Activated CD4-positive, alpha-beta T cell treated with anti-CD3 and anti-CD28 coated beads, Interleukin-2, amount 10 ng/mL, durations not matched to agents 7 days and 5 days (primary cell): ENCODE measurements at regions not wholly inside any gene's neighbourhood (a gene's known extent, or its start where the extent isn't known, plus 50 kb on each side); places are given as distances from the start of the nearest gene placed in this dataset.
"Not testable (repeated sequence)": the region's sequence is repeated elsewhere in the genome, so short reads cannot be mapped to it uniquely, and the experiment has no call there.

Experiments used
- CTCF ChIA-PET: fragments of 350-600 bp; sonication (Branson Sonifier 250); formaldehyde crosslinking; loops from one replicate; lab custom pipeline; 2021; ENCODE audit warnings: antibody characterized with exemption; lab: Charles Lee
- POLR2A ChIA-PET: fragments of 350-600 bp; sonication (Branson Sonifier 250); formaldehyde crosslinking; loops from one replicate; lab custom pipeline; 2021; ENCODE audit warnings: antibody characterized with exemption; lab: Charles Lee
- DNase-seq: peaks from one replicate; pipeline ENCODE4 v3.0.0-alpha.2; 2020
- H3K27ac Mint-ChIP-seq: one replicate; pipeline ENCODE4 v1.8.0; 2021; ENCODE audit warnings: mild to moderate bottlenecking, moderate library complexity, mixed read lengths
- H3K27me3 Mint-ChIP-seq: one replicate; pipeline ENCODE4 v1.8.0; 2021; ENCODE audit warnings: mixed read lengths
- H3K36me3 Mint-ChIP-seq: one replicate; pipeline ENCODE4 v1.8.0; 2021; ENCODE audit warnings: low read depth, mixed read lengths
- H3K4me1 Mint-ChIP-seq: one replicate; pipeline ENCODE4 v1.8.0; 2021; ENCODE audit warnings: mixed read lengths
- H3K4me3 Mint-ChIP-seq: one replicate; pipeline ENCODE4 v1.8.0; 2021; ENCODE audit warnings: mild to moderate bottlenecking, moderate library complexity, mixed read lengths
- H3K9me3 Mint-ChIP-seq: one replicate; pipeline ENCODE4 v1.8.0; 2021; ENCODE audit warnings: mixed read lengths

- H3K9me3 Mint-ChIP-seq, H3K27ac Mint-ChIP-seq, DNase-seq, H3K36me3 Mint-ChIP-seq, H3K4me3 Mint-ChIP-seq, POLR2A ChIA-PET, H3K27me3 Mint-ChIP-seq: not testable (repeated sequence)
- peaks cover 78% of the 10 kb centered on the region for H3K4me1 Mint-ChIP-seq
- CTCF ChIA-PET = interaction anchor here (0.5 to 1.7 kb wide), 5 partner anchors 13 to 31 kb away, joined by 3 to 7 read pairs (median 5); no protein-coding TSS in a partner anchor
Measured at GRCh38 chr12:4138532-4138931, 135.0 kb upstream of the CCND2 start.

- ChIA-PET POLR2A (no interaction called here), CTCF (interaction anchor here (0.5 to 1.7 kb wide), 3 partner anchors 13 to 211 kb away, joined by 5 read pairs; no protein-coding TSS in a partner anchor)
- Mint-ChIP-seq H3K4me3 (no peak overlapping the region), H3K27me3 (no peaks in the 10 kb centered on the region), H3K4me1 (peaks cover 75% of the 10 kb centered on the region), H3K36me3 (peaks cover 4% of the 10 kb centered on the region), H3K27ac (no peak overlapping the region), H3K9me3 (peaks cover 4% of the 10 kb centered on the region)
- no peak for DNase-seq
Measured at GRCh38 chr12:4138051-4138450, 135.5 kb upstream of the CCND2 start.

GRCh38 chr12:4137441-4137840 lies 136.1 kb upstream of the CCND2 start:
- ChIA-PET CTCF (interaction anchor here (0.6 kb wide), 1 partner anchor 210 kb away, joined by 5 read pairs; no protein-coding TSS in a partner anchor), POLR2A (no interaction called here)
- Mint-ChIP-seq H3K9me3 (peaks cover 4% of the 10 kb centered on the region), H3K4me1 (peaks cover 68% of the 10 kb centered on the region), H3K36me3 (peaks cover 4% of the 10 kb centered on the region), H3K27me3 (no peaks in the 10 kb centered on the region), H3K4me3 (no peak overlapping the region), H3K27ac (no peak overlapping the region)
- no peak for DNase-seq

- no peak for DNase-seq
- peak overlapping the region; percentile 3 for H3K27ac Mint-ChIP-seq
- ChIA-PET CTCF (no interaction called here), POLR2A (no interaction called here)
- H3K27me3 Mint-ChIP-seq = no peaks in the 10 kb centered on the region
- H3K4me1 Mint-ChIP-seq = peaks cover 64% of the 10 kb centered on the region
- H3K4me3 Mint-ChIP-seq = no peak overlapping the region
- peaks cover 4% of the 10 kb centered on the region for H3K36me3 Mint-ChIP-seq
- H3K9me3 Mint-ChIP-seq = peaks cover 4% of the 10 kb centered on the region
Measured at GRCh38 chr12:4137015-4137414, 136.5 kb upstream of the CCND2 start.

GRCh38 chr12:4135919-4136605 lies 137.5 kb upstream of the CCND2 start:
- Mint-ChIP-seq H3K4me1 (peaks cover 55% of the 10 kb centered on the region), H3K9me3 (peaks cover 4% of the 10 kb centered on the region), H3K4me3 (no peak overlapping the region), H3K27ac (peak overlapping the region; percentile 10), H3K36me3 (peaks cover 8% of the 10 kb centered on the region), H3K27me3 (no peaks in the 10 kb centered on the region)
- ChIA-PET CTCF (interaction anchor here (1.1 to 1.9 kb wide), 2 partner anchors 15 to 26 kb away, joined by 3 to 4 read pairs; no protein-coding TSS in a partner anchor), POLR2A (no interaction called here)
- DNase-seq = no peak

- ChIA-PET CTCF (interaction anchor here (1.1 to 2.9 kb wide), 6 partner anchors 8 to 25 kb away, joined by 3 to 11 read pairs (median 4); no protein-coding TSS in a partner anchor), POLR2A (no interaction called here)
- Mint-ChIP-seq H3K27me3 (no peaks in the 10 kb centered on the region), H3K27ac (peak overlapping the region; percentile 11), H3K9me3 (peaks cover 4% of the 10 kb centered on the region), H3K4me3 (no peak overlapping the region), H3K36me3 (peaks cover 8% of the 10 kb centered on the region), H3K4me1 (peaks cover 42% of the 10 kb centered on the region)
- DNase-seq = no peak
Measured at GRCh38 chr12:4134448-4135263, 138.9 kb upstream of the CCND2 start.

- Mint-ChIP-seq H3K27ac (no peak overlapping the region), H3K9me3 (no peaks in the 10 kb centered on the region), H3K27me3 (no peaks in the 10 kb centered on the region), H3K36me3 (peaks cover 4% of the 10 kb centered on the region), H3K4me3 (no peak overlapping the region), H3K4me1 (peaks cover 34% of the 10 kb centered on the region)
- DNase-seq = no peak
- ChIA-PET POLR2A (no interaction called here), CTCF (interaction anchor here (1.1 to 2.9 kb wide), 4 partner anchors 9 to 24 kb away, joined by 4 to 11 read pairs (median 6); no protein-coding TSS in a partner anchor)
Measured at GRCh38 chr12:4133636-4134447, 139.7 kb upstream of the CCND2 start.

GRCh38 chr12:4133029-4133428 lies 140.5 kb upstream of the CCND2 start:
- DNase-seq = no peak
- no peak overlapping the region for H3K27ac Mint-ChIP-seq
- H3K4me3 Mint-ChIP-seq = no peak overlapping the region
- peaks cover 4% of the 10 kb centered on the region for H3K36me3 Mint-ChIP-seq
- ChIA-PET POLR2A (no interaction called here), CTCF (interaction anchor here (1.5 to 2.9 kb wide), 2 partner anchors 10 to 13 kb away, joined by 7 to 11 read pairs; no protein-coding TSS in a partner anchor)
- H3K9me3 Mint-ChIP-seq = no peaks in the 10 kb centered on the region
- peaks cover 32% of the 10 kb centered on the region for H3K4me1 Mint-ChIP-seq
- no peaks in the 10 kb centered on the region for H3K27me3 Mint-ChIP-seq

- Mint-ChIP-seq H3K4me1 (peaks cover 47% of the 10 kb centered on the region), H3K36me3 (no peaks in the 10 kb centered on the region), H3K27ac (no peak overlapping the region), H3K4me3 (no peak overlapping the region), H3K27me3 (peaks cover 5% of the 10 kb centered on the region), H3K9me3 (no peaks in the 10 kb centered on the region)
- POLR2A ChIA-PET = no interaction called here
- DNase-seq = no peak
- CTCF ChIA-PET = interaction anchor here (1.1 kb wide), 1 partner anchor 14 kb away, joined by 3 read pairs; no protein-coding TSS in a partner anchor
Measured at GRCh38 chr12:4121506-4122020, 152.0 kb upstream of the CCND2 start.

- Mint-ChIP-seq H3K4me3 (no peak overlapping the region), H3K4me1 (peaks cover 59% of the 10 kb centered on the region), H3K9me3 (no peaks in the 10 kb centered on the region), H3K27ac (peak overlapping the region; percentile 54), H3K27me3 (no peaks in the 10 kb centered on the region), H3K36me3 (no peaks in the 10 kb centered on the region)
- no peak for DNase-seq
- ChIA-PET CTCF (interaction anchor here (0.8 to 1.1 kb wide), 2 partner anchors 11 to 15 kb away, joined by 3 read pairs; no protein-coding TSS in a partner anchor), POLR2A (interaction anchor here (1.8 kb wide), 1 partner anchor 151 kb away, joined by 4 read pairs; no protein-coding TSS in a partner anchor)
Measured at GRCh38 chr12:4120316-4120917, 153.1 kb upstream of the CCND2 start.

GRCh38 chr12:4119157-4119761 lies 154.3 kb upstream of the CCND2 start:
- no peaks in the 10 kb centered on the region for H3K27me3 Mint-ChIP-seq
- CTCF ChIA-PET = interaction anchor here (1.0 to 1.7 kb wide), 4 partner anchors 10 to 103 kb away, joined by 3 to 8 read pairs (median 4); no protein-coding TSS in a partner anchor
- peak overlapping the region; percentile 90 for H3K27ac Mint-ChIP-seq
- no peaks in the 10 kb centered on the region for H3K36me3 Mint-ChIP-seq
- no peak for DNase-seq
- H3K9me3 Mint-ChIP-seq = no peaks in the 10 kb centered on the region
- POLR2A ChIA-PET = interaction anchor here (0.7 to 1.8 kb wide), 3 partner anchors 26 to 152 kb away, joined by 3 to 4 read pairs (median 3); no protein-coding TSS in a partner anchor
- H3K4me1 Mint-ChIP-seq = peaks cover 66% of the 10 kb centered on the region
- no peak overlapping the region for H3K4me3 Mint-ChIP-seq
